ENCODE measurements at regions not wholly inside any gene's neighbourhood (a gene's known extent, or its start where the extent isn't known, plus 50 kb on each side); places are given as distances from the start of the nearest gene placed in this dataset.

GRCh38 chr14:100425429-100425827 is 102.3 kb downstream of the SLC25A47 start:
- no peaks in the 10 kb centered on the region for H3K36me3 Mint-ChIP-seq
- H3K27ac Mint-ChIP-seq, result peak overlapping the region; percentile 26; the same call in 1 of the 2 replicates
- POLR2A ChIA-PET, result interaction anchor here (0.6 kb wide), 1 partner anchor 117 kb away, joined by 4 read pairs; no protein-coding TSS in a partner anchor
- no peaks in the 10 kb centered on the region for H3K27me3 Mint-ChIP-seq (ENCODE audit: low read depth)
- no peak overlapping the region for H3K4me3 Mint-ChIP-seq
- H3K9me3 Mint-ChIP-seq, result no peaks in the 10 kb centered on the region
- DNase-seq (ENCODE audit: low spot score) (no peak), ATAC-seq (peak; percentile 63)
- H3K4me1 Mint-ChIP-seq, result peaks cover 23% of the 10 kb centered on the region
- TF ChIP-seq FOXJ3 (CRISPR knock-in tag; IDR thresholded peaks at IDR 0.05; ENCODE audit: borderline replicate concordance) (no peak), ATF6 (CRISPR knock-in tag; IDR thresholded peaks at IDR 0.05) (no peak), ZBTB43 (CRISPR knock-in tag; IDR thresholded peaks at IDR 0.05) (no peak), MYBL2 (CRISPR knock-in tag; IDR thresholded peaks at IDR 0.05) (no peak)
- CTCF ChIA-PET, result interaction anchor here (0.7 to 4.5 kb wide), 4 partner anchors 14 to 220 kb away, joined by 4 to 23 read pairs (median 15); no protein-coding TSS in a partner anchor

- Mint-ChIP-seq H3K4me1 (peaks cover 17% of the 10 kb centered on the region), H3K27me3 (ENCODE audit: low read depth) (no peaks in the 10 kb centered on the region), H3K9me3 (no peaks in the 10 kb centered on the region), H3K36me3 (no peaks in the 10 kb centered on the region), H3K4me3 (no peak overlapping the region), H3K27ac (no peak overlapping the region)
- TF ChIP-seq NR3C1 (CRISPR knock-in tag; conservative IDR thresholded peaks at IDR 0.05; ENCODE audit: low read depth) (no peak), TCF7 (CRISPR knock-in tag; IDR thresholded peaks at IDR 0.05; ENCODE audit: low read depth) (no peak), IRF2 (CRISPR knock-in tag; IDR thresholded peaks at IDR 0.05; ENCODE audit: borderline replicate concordance, low read depth) (no peak), E2F1 (CRISPR knock-in tag; IDR thresholded peaks at IDR 0.05) (no peak), EMX1 (CRISPR knock-in tag; IDR thresholded peaks at IDR 0.05) (no peak), GTF2I (CRISPR knock-in tag; conservative IDR thresholded peaks at IDR 0.05) (no peak), E2F4 (CRISPR knock-in tag; IDR thresholded peaks at IDR 0.05; ENCODE audit: borderline replicate concordance, low read depth) (no peak), CTCF (IDR thresholded peaks at IDR 0.05) (no peak), ATF2 (CRISPR knock-in tag; IDR thresholded peaks at IDR 0.05; ENCODE audit: borderline replicate concordance, low read depth) (no peak), ATF6 (CRISPR knock-in tag; IDR thresholded peaks at IDR 0.05) (no peak), SP1 (CRISPR knock-in tag; conservative IDR thresholded peaks at IDR 0.05) (no peak), PREB (CRISPR knock-in tag; IDR thresholded peaks at IDR 0.05; ENCODE audit: borderline replicate concordance) (no peak), ZNF263 (CRISPR knock-in tag; IDR thresholded peaks at IDR 0.05; ENCODE audit: low read depth) (no peak), NR2C2 (CRISPR knock-in tag; IDR thresholded peaks at IDR 0.05) (no peak), ZNF219 (CRISPR knock-in tag; IDR thresholded peaks at IDR 0.05; ENCODE audit: borderline replicate concordance) (no peak)
- POLR2A ChIA-PET, result no interaction called here
- CTCF ChIA-PET, result interaction anchor here (1.6 to 4.5 kb wide), 4 partner anchors 8 to 219 kb away, joined by 4 to 23 read pairs (median 20); no protein-coding TSS in a partner anchor
- ATAC-seq (no peak), DNase-seq (ENCODE audit: low spot score) (no peak)
Measured at GRCh38 chr14:100426314-100426713, 103.2 kb downstream of the SLC25A47 start.
